ENCODE measurements at regions not wholly inside any gene's neighbourhood (a gene's known extent, or its start where the extent isn't known, plus 50 kb on each side); places are given as distances from the start of the nearest gene placed in this dataset.

- TF ChIP-seq POLR2AphosphoS5 (IDR thresholded peaks at IDR 0.05; ENCODE audit: low read depth, low read length) (no peak), TAF1 (IDR thresholded peaks at IDR 0.05; ENCODE audit: borderline replicate concordance, insufficient read depth, low read length) (no peak), SIN3A (IDR thresholded peaks at IDR 0.05; ENCODE audit: borderline replicate concordance, insufficient read depth, low read length) (no peak)
Observed at GRCh38 chr5:67694810-67695191, 498.2 kb upstream of the CD180 start.

All from PFSK-1 (cell line).